ENCODE measurements at regions not wholly inside any gene's neighbourhood (a gene's known extent, or its start where the extent isn't known, plus 50 kb on each side); places are given as distances from the start of the nearest gene placed in this dataset.
A peak's percentile ranks its signal among the peaks of the same experiment; 100 is the strongest.
"Not testable (repeated sequence)": the region's sequence is repeated elsewhere in the genome, so short reads cannot be mapped to it uniquely, and the experiment has no call there.

GRCh38 chr7:68977385-68978055 lies 620.8 kb upstream of the AUTS2 start:
- DNase-seq, result no peak

DNA sequence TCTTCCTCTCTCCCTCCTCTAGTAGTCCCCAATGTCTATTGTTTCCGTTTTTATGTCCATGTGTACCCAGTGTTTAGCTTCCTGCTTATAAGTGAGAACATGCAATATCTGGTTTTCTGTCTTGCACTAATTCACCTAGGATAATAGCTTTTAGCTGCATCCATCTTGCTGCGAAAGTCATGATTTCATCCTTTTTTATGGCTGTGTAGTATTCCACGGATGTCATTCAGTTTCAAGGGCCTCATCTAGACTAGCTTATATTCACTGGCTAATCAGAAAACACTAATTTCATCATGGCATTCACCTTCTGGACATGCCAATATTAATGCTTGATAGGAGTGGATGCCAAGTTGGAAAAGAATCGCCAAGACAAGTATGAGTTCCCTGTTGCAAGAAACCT lies 619.6 kb upstream of the AUTS2 start:
- DNase-seq, result no peak

GRCh38 chr7:68980011-68980410 lies 618.3 kb upstream of the AUTS2 start:
- DNase-seq, result no peak

DNA sequence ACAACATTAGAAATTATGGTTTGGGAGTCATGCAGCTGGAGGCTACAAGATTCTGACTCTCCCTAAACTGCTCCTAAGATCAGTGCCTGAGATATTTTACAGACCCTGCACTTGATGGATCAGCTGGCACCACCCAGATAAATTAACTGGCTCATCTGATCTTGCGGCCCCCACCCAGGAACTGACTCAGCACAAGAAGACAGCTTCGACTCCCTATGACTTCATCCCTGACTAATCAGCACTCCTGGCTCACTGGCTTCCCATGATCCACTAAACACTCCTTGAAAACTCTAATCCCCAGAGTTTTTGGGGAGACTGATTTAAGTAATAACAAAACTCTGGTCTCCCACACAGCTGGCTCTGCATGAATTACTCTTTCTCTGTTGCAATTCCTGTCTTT lies 617.8 kb upstream of the AUTS2 start:
- DNase-seq, result not testable (repeated sequence)

DNA sequence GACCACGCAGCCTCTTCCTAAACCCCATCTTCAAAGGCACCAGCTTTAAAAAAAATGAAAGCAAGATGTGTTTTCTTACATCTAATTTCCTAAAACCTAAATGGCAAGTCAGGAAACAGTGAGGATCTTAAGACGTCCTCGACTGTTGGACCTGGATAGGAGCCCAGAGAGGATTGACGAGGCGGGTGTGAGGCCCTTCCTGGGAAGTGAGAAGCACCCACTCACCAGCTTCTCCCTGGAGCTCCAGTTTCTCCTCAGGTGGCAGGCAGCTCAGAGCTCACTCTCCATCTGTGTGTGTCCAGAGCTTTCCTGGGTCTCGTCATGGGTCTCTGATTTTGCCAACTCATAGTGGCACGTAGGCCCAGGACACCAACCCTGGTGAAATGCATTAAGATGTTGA lies 614.0 kb upstream of the AUTS2 start:
- no peak for DNase-seq

DNA sequence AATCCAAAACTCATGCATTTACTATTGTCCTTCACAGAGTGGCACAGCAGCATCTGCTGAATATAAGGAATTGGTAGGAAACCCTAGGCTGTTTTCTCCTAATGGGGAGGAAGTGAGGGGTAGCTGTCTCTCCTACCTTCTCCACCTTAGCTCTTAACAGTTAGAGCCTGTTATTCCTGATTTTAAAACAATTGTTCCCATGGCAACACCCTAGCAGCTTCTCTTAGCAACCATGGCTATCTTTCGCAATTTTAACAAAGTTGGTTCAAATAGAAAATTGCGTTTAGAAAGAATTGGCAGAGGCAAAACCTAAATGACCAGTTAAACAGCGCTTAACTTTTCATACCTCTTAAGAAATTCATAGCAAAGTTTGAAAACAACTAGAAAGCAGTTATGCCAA lies 603.4 kb upstream of the AUTS2 start:
- DNase-seq, result no peak

DNA sequence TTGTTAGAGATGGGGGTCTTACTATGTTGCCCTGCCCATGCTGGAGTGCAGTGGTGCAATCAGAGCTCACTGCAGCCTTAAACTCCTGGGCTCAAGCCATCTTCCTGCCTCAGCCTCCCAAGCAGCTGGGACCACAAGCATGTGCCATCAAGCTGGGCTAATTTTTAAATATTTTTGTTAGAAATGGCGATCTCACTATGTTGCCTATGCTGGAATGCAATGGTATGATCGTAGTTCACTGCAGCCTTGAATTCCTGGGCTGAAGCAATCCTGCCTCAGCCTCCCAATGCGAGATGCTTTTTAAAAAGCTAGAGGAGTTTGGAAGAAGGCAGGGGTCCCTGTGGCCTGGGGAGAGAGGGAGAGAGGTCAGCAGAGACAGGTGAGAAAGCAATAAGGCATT lies 600.1 kb upstream of the AUTS2 start:
- DNase-seq, result no peak

DNA sequence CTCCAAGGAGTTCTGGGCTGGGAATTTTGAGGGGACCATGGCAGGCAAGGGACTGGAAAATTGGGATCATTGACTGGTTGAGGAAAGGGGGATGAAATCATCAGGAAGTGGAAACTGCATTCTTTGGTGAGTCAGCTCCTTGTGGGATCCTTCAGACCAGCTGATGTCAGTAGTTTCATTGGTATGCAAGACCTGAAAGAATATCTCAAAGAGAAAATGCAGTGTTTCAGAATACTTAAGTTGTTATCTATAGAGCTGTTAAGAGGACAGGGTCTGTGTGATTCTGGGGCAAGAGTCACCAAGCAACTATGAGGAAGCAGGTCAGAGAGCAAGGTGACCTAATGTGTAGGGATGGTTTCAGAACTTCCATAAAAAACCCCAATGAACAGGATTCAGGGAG lies 595.9 kb upstream of the AUTS2 start:
- DNase-seq, result no peak

DNA sequence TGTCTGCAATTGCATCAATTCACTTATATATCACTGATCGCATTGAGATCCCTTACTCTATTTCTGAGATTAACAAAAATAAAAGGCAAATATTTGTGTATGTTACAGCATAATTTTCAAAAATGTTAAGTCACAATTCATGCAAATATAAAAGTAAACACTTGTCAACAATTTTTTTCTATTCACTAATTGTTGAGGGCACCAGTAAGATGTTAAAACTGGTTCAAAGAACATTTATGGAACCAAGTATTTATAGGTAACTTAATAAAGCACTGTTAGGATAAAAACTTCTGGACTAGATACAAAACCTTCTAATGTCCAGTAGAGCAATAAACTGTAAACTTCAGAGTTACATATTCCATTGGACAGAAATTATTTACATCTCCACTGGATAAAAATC lies 586.1 kb upstream of the AUTS2 start:
- DNase-seq, result no peak

DNA sequence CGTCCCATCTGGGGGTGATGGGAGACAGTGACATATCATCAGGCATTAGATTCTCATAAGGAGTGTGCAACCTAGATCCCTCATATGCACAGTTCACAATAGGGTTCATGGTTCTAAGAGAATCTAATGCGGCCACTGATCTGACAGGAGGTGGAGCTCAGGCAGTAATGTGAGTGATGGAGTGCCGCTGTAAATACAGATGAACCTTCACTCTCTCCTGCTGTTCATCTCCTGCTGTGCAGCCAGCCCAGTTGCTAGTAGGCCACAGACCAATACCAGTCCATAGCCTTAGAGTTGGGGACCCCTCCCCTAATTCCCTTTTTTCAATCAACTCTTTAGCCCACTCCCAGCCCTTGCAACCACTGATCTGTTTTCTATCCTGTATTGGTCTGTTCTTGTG lies 581.1 kb upstream of the AUTS2 start:
- no peak for DNase-seq

- no peak for DNase-seq
These were observed 580.1 kb upstream of the AUTS2 start for GRCh38 chr7:69018200-69018599.

- no peak for DNase-seq
These were observed 578.8 kb upstream of the AUTS2 start for GRCh38 chr7:69019437-69019836.

DNA sequence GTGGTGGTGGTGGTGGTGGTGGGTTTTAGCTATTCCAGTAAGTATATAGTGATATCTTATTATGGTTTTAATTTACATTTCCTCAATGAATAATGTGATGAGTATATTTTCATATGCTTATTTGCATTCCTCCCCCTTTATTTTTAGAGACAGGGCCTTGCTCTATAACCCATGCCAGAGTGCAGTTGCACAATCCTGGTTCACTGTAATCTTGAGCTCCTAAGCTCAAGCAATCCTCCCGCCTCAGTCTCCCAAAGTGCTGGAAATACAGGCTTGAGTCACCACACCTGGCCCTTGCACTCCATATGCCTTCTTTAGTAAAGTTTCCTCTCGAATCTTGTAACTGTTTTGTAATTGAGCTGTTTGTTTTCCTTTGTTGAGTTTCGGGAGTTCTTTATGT lies 577.7 kb upstream of the AUTS2 start:
- no peak for DNase-seq

- no peak for DNase-seq
These were observed 573.0 kb upstream of the AUTS2 start for GRCh38 chr7:69025249-69025648.

DNA sequence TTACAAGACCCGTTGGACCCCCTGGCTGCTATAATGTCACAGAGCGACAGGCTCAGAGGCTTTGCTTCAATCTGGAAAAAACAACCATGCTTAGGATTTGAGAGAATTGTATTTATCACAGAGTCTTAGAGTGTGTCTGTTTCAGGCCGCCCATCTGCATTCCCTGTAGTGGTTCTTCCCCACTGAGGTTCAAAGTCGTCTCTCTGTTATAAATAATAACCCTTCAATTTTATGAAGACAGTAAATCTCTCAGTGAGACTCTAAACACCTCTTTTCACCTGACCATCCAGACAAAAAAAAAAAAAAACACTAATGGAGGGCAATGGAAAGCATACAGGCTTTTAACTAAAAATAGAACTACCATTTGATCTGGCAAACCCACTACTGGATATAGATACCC lies 565.4 kb upstream of the AUTS2 start:
- DNase-seq, result no peak

- DNase-seq, result no peak
These were observed 562.4 kb upstream of the AUTS2 start for GRCh38 chr7:69035826-69036225.

DNA sequence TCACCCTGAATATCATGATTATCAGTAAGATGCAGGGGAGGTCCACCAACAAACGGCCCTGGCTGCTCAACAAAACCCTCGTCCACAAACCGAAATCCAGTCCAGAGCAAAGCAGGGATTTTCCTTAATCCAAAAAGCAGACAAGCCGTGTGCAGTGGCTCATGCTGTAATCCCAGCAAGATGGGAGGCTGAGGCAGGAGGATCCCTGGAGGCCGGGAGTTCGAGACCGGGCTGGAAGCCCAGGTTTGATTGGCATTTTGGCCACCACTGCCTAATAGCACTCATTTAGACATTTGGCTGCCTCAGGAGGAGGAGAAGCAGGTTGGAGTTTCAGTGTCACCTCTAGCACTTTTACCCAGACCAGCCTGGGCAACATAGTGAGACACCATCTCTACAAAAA lies 562.0 kb upstream of the AUTS2 start:
- no peak for DNase-seq

DNA sequence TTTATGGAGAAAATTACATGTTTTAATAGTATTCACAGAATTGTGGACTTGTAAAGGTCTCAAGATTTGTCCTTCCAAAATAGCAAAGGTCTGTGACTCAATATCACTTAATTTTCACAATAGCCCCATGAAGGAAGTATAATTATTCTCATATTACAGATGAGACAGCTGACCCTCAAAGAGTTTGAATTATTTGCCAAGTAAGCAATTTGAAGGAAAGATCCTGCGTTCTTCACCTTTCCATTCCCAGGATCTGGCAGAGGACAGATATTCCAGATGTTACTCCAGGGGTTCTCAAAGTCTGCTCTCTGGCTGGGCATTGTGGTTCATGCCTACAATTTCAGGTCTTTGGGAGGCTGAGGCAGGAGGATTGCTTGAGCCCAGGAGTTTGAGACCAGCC lies 559.4 kb upstream of the AUTS2 start:
- no peak for DNase-seq

DNA sequence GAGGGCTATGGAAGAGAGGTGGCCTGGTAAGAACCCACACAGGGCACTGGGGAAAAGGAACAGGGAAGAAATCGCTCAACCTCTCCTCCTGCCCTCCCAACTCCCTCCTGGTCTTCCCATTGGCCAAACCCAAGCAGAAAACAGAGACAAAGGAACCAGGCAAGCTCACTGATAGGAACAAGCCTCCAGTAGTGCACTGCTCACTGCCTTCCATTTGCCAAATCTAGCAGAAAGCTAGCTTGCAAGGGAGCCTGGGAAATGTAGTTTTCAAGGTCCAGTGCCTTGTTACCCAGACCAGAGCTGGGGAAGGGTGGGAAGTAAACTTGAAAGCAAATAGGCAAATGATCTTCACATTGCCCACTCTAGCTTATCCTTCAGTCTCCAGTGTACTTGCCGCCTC lies 556.1 kb upstream of the AUTS2 start:
- no peak for DNase-seq

- no peak for DNase-seq
These were observed 551.0 kb upstream of the AUTS2 start for GRCh38 chr7:69047151-69047754.

DNA sequence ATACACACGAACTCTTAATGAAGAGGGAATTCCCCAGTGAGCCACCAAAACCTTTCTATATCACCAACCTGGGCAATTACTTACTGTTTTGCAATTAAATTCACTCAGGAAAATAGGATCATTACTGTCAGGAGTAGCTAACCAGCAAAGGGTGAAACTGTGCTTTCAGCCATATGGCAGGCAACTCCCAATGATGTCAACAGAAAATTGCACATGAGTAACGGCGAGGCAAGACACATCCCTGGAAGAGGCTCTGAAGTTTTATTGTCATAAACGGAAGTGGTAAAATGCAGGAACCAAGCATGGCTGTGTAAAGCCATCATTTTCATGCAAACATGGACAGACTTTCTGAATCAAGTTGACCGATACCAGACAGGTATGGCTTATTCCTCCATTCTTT lies 548.9 kb upstream of the AUTS2 start:
- no peak for DNase-seq

DNA sequence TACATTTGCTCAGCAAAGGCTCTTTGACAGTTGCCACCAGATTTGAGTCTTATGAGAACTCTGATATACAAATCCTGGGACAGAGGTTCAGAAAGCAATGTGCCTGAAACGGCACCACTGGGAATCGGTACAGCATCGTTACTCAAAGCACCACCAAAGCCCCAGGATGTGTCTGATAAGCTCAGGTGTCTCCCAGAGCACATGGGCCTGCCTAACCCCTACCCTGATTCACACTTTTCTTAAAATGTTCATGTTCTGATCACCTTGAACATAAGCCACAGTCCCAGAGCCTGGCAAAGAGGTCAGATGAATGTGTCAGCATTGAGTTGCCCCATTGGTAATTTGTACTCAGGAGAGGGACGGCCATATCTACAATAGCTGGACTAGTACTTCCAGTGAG lies 545.8 kb upstream of the AUTS2 start:
- no peak for DNase-seq

- no peak for DNase-seq
These were observed 537.8 kb upstream of the AUTS2 start for GRCh38 chr7:69060516-69060915.

GRCh38 chr7:69062020-69062765 lies 536.1 kb upstream of the AUTS2 start:
- DNase-seq, result peak; percentile 1

GRCh38 chr7:69067397-69067796 lies 530.9 kb upstream of the AUTS2 start:
- DNase-seq, result peak; percentile 2
